Endothelial cell of umbilical vein (primary cell): ENCODE measurements at regions not wholly inside any gene's neighbourhood (a gene's known extent, or its start where the extent isn't known, plus 50 kb on each side); places are given as distances from the start of the nearest gene placed in this dataset.
"Not testable (repeated sequence)": the region's sequence is repeated elsewhere in the genome, so short reads cannot be mapped to it uniquely, and the experiment has no call there.

Experiments used
- CTCF ChIP-seq, 2 donors: IDR thresholded peaks; 1 replicate in 1 of 2; 2 replicates in 1 of 2; pipeline ENCODE4 v1.5.1; 2011; ENCODE audit warnings: low read length in 2 of 2, mild to moderate bottlenecking in 2 of 2, moderate library complexity in 2 of 2, control low read depth in 1 of 2, inconsistent platforms in 1 of 2, low read depth in 1 of 2; ENCODE audit not compliant: insufficient read depth in 1 of 2; ENCODE audit errors: extremely low read depth in 1 of 2
- EZH2 ChIP-seq: IDR thresholded peaks from 2 replicates; pipeline ENCODE4 v1.6.1; 2012; ENCODE audit warnings: borderline replicate concordance, low read depth, mild to moderate bottlenecking, moderate library complexity, low read length, inconsistent platforms; ENCODE audit not compliant: severe bottlenecking
- JUN ChIP-seq: IDR thresholded peaks from 2 replicates; pipeline ENCODE4 v1.6.1; 2011; ENCODE audit warnings: borderline replicate concordance, low read depth; ENCODE audit not compliant: insufficient read length, insufficient read depth
- POLR2A ChIP-seq: IDR thresholded peaks from 2 replicates; pipeline ENCODE4 v1.6.1; 2012; ENCODE audit warnings: low read depth, mild to moderate bottlenecking, control low read depth, low read length
- POLR2AphosphoS5 ChIP-seq: IDR thresholded peaks from 2 replicates; pipeline ENCODE4 v1.6.1; 2012; ENCODE audit warnings: low read depth, mild to moderate bottlenecking, control low read depth, low read length, moderate library complexity; ENCODE audit not compliant: insufficient read depth

DNA sequence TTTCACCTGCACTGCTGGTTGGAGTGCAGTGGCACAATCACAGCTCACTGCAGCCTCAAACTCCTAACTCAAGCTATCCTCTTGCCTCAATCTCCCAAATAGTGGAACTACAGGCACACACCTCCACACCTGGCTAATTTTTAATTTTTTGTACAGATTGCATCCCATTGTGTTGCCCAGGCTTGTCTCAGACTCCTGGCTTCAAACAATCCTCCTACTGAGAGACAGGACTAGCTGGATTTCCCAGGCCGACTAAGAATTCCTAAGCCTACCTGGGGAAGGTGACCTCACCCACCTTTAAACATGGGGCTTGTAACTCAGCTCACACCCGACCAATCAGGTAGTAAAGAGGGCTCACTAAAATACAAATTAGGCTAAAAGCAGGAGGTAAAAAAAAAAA is 2003.3 kb upstream of the RAG2 start:
- not testable (repeated sequence) for TF ChIP-seq CTCF (IDR thresholded peaks at IDR 0.05; ENCODE audit: extremely low read depth in 1 of 2, insufficient read depth in 1 of 2, low read depth in 1 of 2, low read length in 2 of 2); JUN; POLR2AphosphoS5; POLR2A; EZH2
